A673 (cell line): ENCODE measurements at regions not wholly inside any gene's neighbourhood (a gene's known extent, or its start where the extent isn't known, plus 50 kb on each side); places are given as distances from the start of the nearest gene placed in this dataset.

Experiments
- BruUV-seq: library from RNA; stranded (reverse); fragments of 400-500 nt; replicated peaks from 2 replicates; lab custom pipeline; 2021; lab: Mats Ljungman, UMichigan
- CTCF ChIA-PET: fragments of 300-600 bp; sonication (Branson Sonifier 250); formaldehyde crosslinking; loops from one replicate; lab custom pipeline; 2022; ENCODE audit warnings: antibody characterized with exemption; lab: Charles Lee
- POLR2A ChIA-PET: fragments of 300-600 bp; sonication (Branson Sonifier 250); formaldehyde crosslinking; loops from one replicate; lab custom pipeline; 2022; ENCODE audit warnings: antibody characterized with exemption; ENCODE audit not compliant: low non-redundant PET; lab: Charles Lee
- DNase-seq: peaks from one replicate; pipeline ENCODE4 v3.0.0-alpha.2; 2015; ENCODE audit warnings: low spot score
- H3K27ac ChIP-seq: fragments of 200-600 bp; sonication (generic); 2 replicates; pipeline ENCODE4 v1.5.1; 2016; ENCODE audit warnings: mixed run types, low read depth, mild to moderate bottlenecking, mixed read lengths, antibody characterized with exemption, low read length; ENCODE audit not compliant: poor library complexity, severe bottlenecking
- H3K27me3 ChIP-seq: fragments of 200-600 bp; sonication (generic); replicated peaks from 2 replicates; pipeline ENCODE4 v1.6.1; 2017; ENCODE audit warnings: mixed run types, low read depth, mild to moderate bottlenecking, mixed read lengths, antibody characterized with exemption, low read length; ENCODE audit not compliant: insufficient read depth, poor library complexity
- H3K36me3 ChIP-seq: fragments of 200-600 bp; sonication (generic); 2 replicates; pipeline ENCODE4 v1.6.1; 2016; ENCODE audit warnings: mixed run types, mild to moderate bottlenecking, mixed read lengths, antibody characterized with exemption, low read length; ENCODE audit not compliant: insufficient read depth, poor library complexity, severe bottlenecking
- H3K4me1 ChIP-seq: fragments of 200-600 bp; sonication (generic); 2 replicates; pipeline ENCODE4 v1.6.1; 2017; ENCODE audit warnings: mixed run types, mild to moderate bottlenecking, mixed read lengths, antibody characterized with exemption, low read length; ENCODE audit not compliant: insufficient read depth, poor library complexity, severe bottlenecking
- H3K4me3 ChIP-seq: fragments of 200-600 bp; sonication (generic); 2 replicates; pipeline ENCODE4 v1.5.1; 2016; ENCODE audit warnings: low read depth, mixed run types, mild to moderate bottlenecking, mixed read lengths, low read length; ENCODE audit not compliant: poor library complexity, severe bottlenecking
- H3K9me3 ChIP-seq: fragments of 200-600 bp; sonication (generic); 2 replicates; pipeline ENCODE4 v1.6.1; 2016; ENCODE audit warnings: mixed run types, low read depth, mild to moderate bottlenecking, mixed read lengths, antibody characterized with exemption, low read length; ENCODE audit not compliant: poor library complexity, severe bottlenecking
- CTCF ChIP-seq: fragments of 300-800, 200-600 bp; sonication (generic); conservative IDR thresholded peaks from 2 replicates; pipeline ENCODE4 v1.5.1; 2017; ENCODE audit warnings: low read depth, mild to moderate bottlenecking, antibody characterized with exemption, low read length, moderate library complexity, mixed read lengths
- EZH2 ChIP-seq: fragments of 200-600 bp; sonication (generic); IDR thresholded peaks from 2 replicates; pipeline ENCODE4 v1.6.1; 2017; ENCODE audit warnings: borderline replicate concordance, low read depth, mild to moderate bottlenecking, mixed read lengths, antibody characterized with exemption, low read length; ENCODE audit not compliant: poor library complexity, severe bottlenecking
- intact Hi-C: fragments of 100-400 bp; cut with micrococcal nuclease; formaldehyde crosslinking; loops from one replicate; pipeline ENCODE4 v1.10.0; 2022; ENCODE audit not compliant: unreplicated experiment

GRCh38 chr3:82311901-82312300 lies 550.5 kb upstream of the GBE1 start:
- H3K9me3 ChIP-seq: peaks cover 4% of the 10 kb centered on the region
- H3K4me3 ChIP-seq: no peak overlapping the region
- BruUV-seq: no TSS peak
- POLR2A ChIA-PET: no interaction called here
- no peaks in the 10 kb centered on the region for H3K36me3 ChIP-seq
- CTCF ChIA-PET: no interaction called here
- H3K27me3 ChIP-seq: no peaks in the 10 kb centered on the region
- intact Hi-C loops: no loop called here
- no peak for TF ChIP-seq CTCF
- no peak for TF ChIP-seq EZH2
- no peaks in the 10 kb centered on the region for H3K4me1 ChIP-seq
- DNase-seq: no peak
- H3K27ac ChIP-seq: no peak overlapping the region

- no peak for DNase-seq
- H3K4me3 ChIP-seq: no peak overlapping the region
- no peaks in the 10 kb centered on the region for H3K4me1 ChIP-seq
- CTCF ChIA-PET: no interaction called here
- no TSS peak for BruUV-seq
- no peaks in the 10 kb centered on the region for H3K27me3 ChIP-seq
- no peak overlapping the region for H3K27ac ChIP-seq
- no peaks in the 10 kb centered on the region for H3K36me3 ChIP-seq
- intact Hi-C loops: no loop called here
- POLR2A ChIA-PET: no interaction called here
- H3K9me3 ChIP-seq: peaks cover 4% of the 10 kb centered on the region
- TF ChIP-seq CTCF: no peak
- TF ChIP-seq EZH2: no peak
Observed at GRCh38 chr3:82308755-82309154, 547.3 kb upstream of the GBE1 start.

GRCh38 chr3:82306189-82306588 lies 544.7 kb upstream of the GBE1 start:
- H3K36me3 ChIP-seq: no peaks in the 10 kb centered on the region
- H3K27me3 ChIP-seq: no peaks in the 10 kb centered on the region
- peaks cover 4% of the 10 kb centered on the region for H3K9me3 ChIP-seq
- CTCF ChIA-PET: no interaction called here
- no peak overlapping the region for H3K27ac ChIP-seq
- H3K4me1 ChIP-seq: no peaks in the 10 kb centered on the region
- BruUV-seq: no TSS peak
- no peak for DNase-seq
- no peak overlapping the region for H3K4me3 ChIP-seq
- intact Hi-C loops: no loop called here
- no peak for TF ChIP-seq CTCF
- TF ChIP-seq EZH2: no peak
- POLR2A ChIA-PET: no interaction called here
